Right lobe of liver (tissue), 6 donors: ENCODE measurements at regions not wholly inside any gene's neighbourhood (a gene's known extent, or its start where the extent isn't known, plus 50 kb on each side); places are given as distances from the start of the nearest gene placed in this dataset.

Source experiments
- ATAC-seq, 4 donors: fragments of 200-7000 bp; cut with Tn5 transposase; one replicate each; pipeline ENCODE4 v1.9.1; 2020; ENCODE audit warnings: mild to moderate bottlenecking in 4 of 4, moderate library complexity in 4 of 4
- DNase-seq, 3 donors: peaks; one replicate each; pipeline ENCODE4 v3.0.0-alpha.2; 2020
- H3K27ac ChIP-seq, 3 donors: fragments of 200-600 bp; one replicate each; pipeline ENCODE4 v1.8.0; 2022
- H3K27me3 ChIP-seq, 2 donors: fragments of 200-600 bp; one replicate each; pipeline ENCODE4 v1.8.0; 2022
- H3K36me3 ChIP-seq, 4 donors: fragments of 200-600 bp; sonication (generic) in 1 of 4; one replicate each; pipeline versions ENCODE4 v1.5.1 to v1.8.0; 2017 to 2022; ENCODE audit warnings: control low read depth in 1 of 4
- H3K4me1 ChIP-seq, 4 donors: fragments of 200-600 bp; sonication (generic) in 1 of 4; one replicate each; pipeline versions ENCODE4 v1.5.1 to v1.8.0; 2017 to 2022; ENCODE audit warnings: control low read depth in 1 of 4
- H3K4me3 ChIP-seq, 3 donors: fragments of 200-600 bp; one replicate each; pipeline ENCODE4 v1.8.0; 2022
- H3K9me3 ChIP-seq, 4 donors: fragments of 200-600 bp; sonication (generic) in 1 of 4; one replicate each; pipeline versions ENCODE4 v1.5.1 to v1.8.0; 2017 to 2022; ENCODE audit warnings: control low read depth in 1 of 4
- CTCF ChIP-seq, 4 donors: fragments of 200-600 bp in 3 of 4; fragments of 450-650 bp in 1 of 4; IDR thresholded peaks; one replicate each; pipeline versions ENCODE4 v1.5.1 to v1.8.0; 2016 to 2022; ENCODE audit warnings: antibody characterized with exemption in 4 of 4, mild to moderate bottlenecking in 2 of 4
- POLR2A ChIP-seq: fragments of 450-650 bp; IDR thresholded peaks from one replicate; pipeline ENCODE4 v1.6.1; 2017; ENCODE audit warnings: antibody characterized with exemption, mild to moderate bottlenecking
- WGBS: methylation state at CpG from one replicate; pipeline ENCODE4 v1.1.6; 2018; ENCODE audit warnings: low coverage, low lambda C conversion rate; ENCODE audit not compliant: insufficient coverage; ENCODE audit errors: missing lambda C conversion rate; 5-methylcytosine and 5-hydroxymethylcytosine counted together
- intact Hi-C, 2 donors: fragments of 100-400 bp; cut with DNase I; formaldehyde crosslinking; loops; one replicate each; pipeline versions ENCODE4 v1.11.2 to v1.14.1; 2022
- donor health status: DM: no; HTN: yes; CAD: no.
- donor health status: DM: no; HTN: no; CAD: no.
- donor health status: DM: no; HTN: no; CAD: no.
- donor health status: DM: no; HTN: yes; CAD: no.
- donor health status: DM: no; HTN: yes; CAD: no.

DNA sequence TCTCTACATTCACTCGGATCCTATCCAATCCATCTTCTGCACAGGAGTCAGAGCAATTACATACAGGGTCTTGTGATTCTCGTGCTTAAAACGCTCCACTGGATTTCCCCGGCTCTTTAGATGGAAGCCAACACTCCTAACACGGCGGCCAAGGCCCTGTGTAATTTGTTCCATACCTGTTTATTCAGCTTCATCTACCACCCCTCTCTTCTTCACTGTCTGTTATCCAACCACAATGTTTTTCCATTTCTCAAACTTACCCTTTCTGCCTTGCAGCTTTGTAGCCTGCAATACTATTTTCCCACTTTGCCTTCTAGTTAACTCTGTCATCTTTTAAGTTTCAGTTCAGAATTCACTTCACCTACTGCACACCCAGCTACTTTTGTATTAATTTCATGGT, 249.6 kb upstream of the USP25 start:
- ATAC-seq (no peak), DNase-seq (no peak)
- Histone ChIP-seq H3K36me3 (no peaks in the 10 kb centered on the region), H3K4me3 (no peak overlapping the region), H3K27ac (no peak overlapping the region), H3K9me3 (no peaks in the 10 kb centered on the region), H3K4me1 (no peaks in the 10 kb centered on the region), H3K27me3 (no peaks in the 10 kb centered on the region)
- intact Hi-C loops, result loop anchor here in 1 of 2 donors (10.0 kb wide), 1 partner anchor 245 kb away; no protein-coding TSS in a partner anchor
- TF ChIP-seq CTCF (IDR thresholded peaks at IDR 0.05) (no peak), POLR2A (no peak)
- 93% methylated on average over 6 of the region's 6 CpGs for WGBS

- DNase-seq, result peak; percentile 86 to 88 (median 87)
- Histone ChIP-seq H3K27ac (no peak overlapping the region), H3K4me3 (no peak overlapping the region), H3K27me3 (no peaks in the 10 kb centered on the region), H3K9me3 (no peaks in the 10 kb centered on the region), H3K4me1 (peaks cover 0 to 9% (median 3%) of the 10 kb centered on the region in 4 donors), H3K36me3 (no peaks in the 10 kb centered on the region)
- intact Hi-C loops, result loop anchor here in 1 of 2 donors (10.0 kb wide), 1 partner anchor 248 kb away; no protein-coding TSS in a partner anchor
- TF ChIP-seq CTCF (IDR thresholded peaks at IDR 0.05) (peak; percentile 92 to 95 (median 94)), POLR2A (no peak)
- peak; percentile 100 for ATAC-seq
- 4% methylated on average over 8 of the region's 8 CpGs for WGBS
Observed at GRCh38 chr21:15483138-15483780, 246.5 kb upstream of the USP25 start.

- H3K36me3 ChIP-seq, result no peaks in the 10 kb centered on the region
- TF ChIP-seq POLR2A, result no peak
- TF ChIP-seq CTCF (IDR thresholded peaks at IDR 0.05), result no peak
- ATAC-seq, result peak in 2 of 4 donors; percentile 35 to 46
- DNase-seq, result no peak
- intact Hi-C loops, result loop anchor here in 1 of 2 donors (10.0 kb wide), 1 partner anchor 252 kb away; no protein-coding TSS in a partner anchor
- no peak overlapping the region for H3K4me3 ChIP-seq
- no peak overlapping the region for H3K27ac ChIP-seq
- 76% methylated on average over 10 of the region's 11 CpGs for WGBS
- H3K9me3 ChIP-seq, result no peaks in the 10 kb centered on the region
- no peaks in the 10 kb centered on the region for H3K27me3 ChIP-seq
- H3K4me1 ChIP-seq, result peaks cover 0 to 9% (median 3%) of the 10 kb centered on the region in 4 donors
Observed at GRCh38 chr21:15486460-15487195, 243.2 kb upstream of the USP25 start.

GRCh38 chr21:15487196-15487550, 242.6 kb upstream of the USP25 start:
- Histone ChIP-seq H3K27me3 (no peaks in the 10 kb centered on the region), H3K36me3 (no peaks in the 10 kb centered on the region), H3K9me3 (no peaks in the 10 kb centered on the region), H3K4me3 (no peak overlapping the region), H3K4me1 (peaks cover 0 to 9% (median 3%) of the 10 kb centered on the region in 4 donors), H3K27ac (no peak overlapping the region)
- intact Hi-C loops, result loop anchor here in 1 of 2 donors (10.0 kb wide), 1 partner anchor 252 kb away; no protein-coding TSS in a partner anchor
- 79% methylated on average over 3 of the region's 3 CpGs for WGBS
- DNase-seq, result no peak
- ATAC-seq, result no peak
- TF ChIP-seq POLR2A, result no peak
- no peak for TF ChIP-seq CTCF (IDR thresholded peaks at IDR 0.05)
